ENCODE measurements at regions not wholly inside any gene's neighbourhood (a gene's known extent, or its start where the extent isn't known, plus 50 kb on each side); places are given as distances from the start of the nearest gene placed in this dataset.

GRCh38 chr2:104340879-104341828, 512.8 kb upstream of the POU3F3 start:
- TF ChIP-seq POLR2A (IDR thresholded peaks at IDR 0.05; ENCODE audit: borderline replicate concordance, extremely low read depth, insufficient read depth, insufficient read length): no peak
- no peak for TF ChIP-seq ZNF274 (IDR thresholded peaks at IDR 0.05; ENCODE audit: low read depth, low read length)
- TF ChIP-seq CTCF (IDR thresholded peaks at IDR 0.05 in 2 of 3, conservative IDR thresholded peaks at IDR 0.05 in 1 of 3; ENCODE audit: borderline replicate concordance in 1 of 3, insufficient read depth in 1 of 3, low read depth in 2 of 3, low read length in 2 of 3): no peak
- no peak for TF ChIP-seq JUND (IDR thresholded peaks at IDR 0.05)
- no peak for TF ChIP-seq EZH2phosphoT487 (IDR thresholded peaks at IDR 0.05; ENCODE audit: borderline replicate concordance)
- TF ChIP-seq EZH2 (IDR thresholded peaks at IDR 0.05): no peak
- TF ChIP-seq SP1 (IDR thresholded peaks at IDR 0.05; ENCODE audit: low read depth): no peak
- TF ChIP-seq YY1 (IDR thresholded peaks at IDR 0.05; ENCODE audit: extremely low read depth, insufficient replicate concordance, low read depth, low read length): no peak
- no peak for TF ChIP-seq EGR1 (IDR thresholded peaks at IDR 0.05; ENCODE audit: low read depth)
